ENCODE measurements at regions not wholly inside any gene's neighbourhood (a gene's known extent, or its start where the extent isn't known, plus 50 kb on each side); places are given as distances from the start of the nearest gene placed in this dataset.
"Not testable (repeated sequence)": the region's sequence is repeated elsewhere in the genome, so short reads cannot be mapped to it uniquely, and the experiment has no call there.

DNA sequence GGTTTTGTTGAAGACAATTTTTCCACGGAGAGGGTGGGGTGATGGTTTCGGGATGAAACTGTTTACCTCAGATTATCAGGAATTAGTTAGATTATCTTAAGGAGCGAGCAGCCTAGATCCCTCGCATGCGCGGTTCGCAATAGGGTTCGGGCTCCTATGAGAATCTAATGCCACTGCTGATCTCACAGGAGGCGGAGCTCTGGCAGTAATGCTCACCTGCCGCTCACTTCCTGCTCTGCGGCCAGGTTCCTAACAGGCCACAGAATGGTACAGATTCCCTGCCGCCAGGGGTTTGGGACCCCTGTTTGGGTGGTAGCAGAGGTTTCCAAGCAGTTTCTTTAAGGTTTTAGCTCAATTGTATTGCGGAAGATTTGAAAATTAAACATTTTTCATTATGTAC lies 439.8 kb upstream of the OR4E1 start:
- H3K27ac ChIP-seq: no peak overlapping the region
- no peak for TF ChIP-seq ZFX (IDR thresholded peaks at IDR 0.05)
- TF ChIP-seq, protein P1, sequence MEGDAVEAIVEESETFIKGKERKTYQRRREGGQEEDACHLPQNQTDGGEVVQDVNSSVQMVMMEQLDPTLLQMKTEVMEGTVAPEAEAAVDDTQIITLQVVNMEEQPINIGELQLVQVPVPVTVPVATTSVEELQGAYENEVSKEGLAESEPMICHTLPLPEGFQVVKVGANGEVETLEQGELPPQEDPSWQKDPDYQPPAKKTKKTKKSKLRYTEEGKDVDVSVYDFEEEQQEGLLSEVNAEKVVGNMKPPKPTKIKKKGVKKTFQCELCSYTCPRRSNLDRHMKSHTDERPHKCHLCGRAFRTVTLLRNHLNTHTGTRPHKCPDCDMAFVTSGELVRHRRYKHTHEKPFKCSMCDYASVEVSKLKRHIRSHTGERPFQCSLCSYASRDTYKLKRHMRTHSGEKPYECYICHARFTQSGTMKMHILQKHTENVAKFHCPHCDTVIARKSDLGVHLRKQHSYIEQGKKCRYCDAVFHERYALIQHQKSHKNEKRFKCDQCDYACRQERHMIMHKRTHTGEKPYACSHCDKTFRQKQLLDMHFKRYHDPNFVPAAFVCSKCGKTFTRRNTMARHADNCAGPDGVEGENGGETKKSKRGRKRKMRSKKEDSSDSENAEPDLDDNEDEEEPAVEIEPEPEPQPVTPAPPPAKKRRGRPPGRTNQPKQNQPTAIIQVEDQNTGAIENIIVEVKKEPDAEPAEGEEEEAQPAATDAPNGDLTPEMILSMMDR (conservative IDR thresholded peaks at IDR 0.05): no peak

- TF ChIP-seq ZFX (IDR thresholded peaks at IDR 0.05): no peak
- TF ChIP-seq, protein P1 (conservative IDR thresholded peaks at IDR 0.05): peak; percentile 74
- H3K27ac ChIP-seq: no peak overlapping the region
These were observed 438.4 kb upstream of the OR4E1 start for GRCh38 chr14:22112004-22112403.

DNA sequence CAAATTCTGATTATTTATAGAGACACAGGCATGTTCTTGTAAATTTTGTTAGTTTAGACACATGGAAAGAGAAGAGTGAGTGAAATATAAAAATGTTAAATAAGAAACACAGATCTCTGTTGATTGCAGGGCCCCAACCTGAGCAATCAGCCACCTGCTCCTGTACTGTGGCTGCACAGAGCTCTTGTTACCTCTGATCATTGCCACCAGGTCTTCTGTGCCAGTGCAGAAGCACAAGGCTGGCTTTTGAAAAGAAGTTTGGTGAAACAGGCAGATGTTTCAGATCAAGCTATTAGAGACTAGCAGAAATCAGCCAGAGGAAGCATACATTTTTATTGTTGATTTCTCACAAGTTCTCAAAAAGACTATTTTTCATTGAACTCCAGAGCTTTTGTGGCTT lies 434.1 kb upstream of the OR4E1 start:
- no peak for TF ChIP-seq ZFX (IDR thresholded peaks at IDR 0.05)
- TF ChIP-seq, protein P1 (conservative IDR thresholded peaks at IDR 0.05): no peak
- H3K27ac ChIP-seq: no peak overlapping the region

DNA sequence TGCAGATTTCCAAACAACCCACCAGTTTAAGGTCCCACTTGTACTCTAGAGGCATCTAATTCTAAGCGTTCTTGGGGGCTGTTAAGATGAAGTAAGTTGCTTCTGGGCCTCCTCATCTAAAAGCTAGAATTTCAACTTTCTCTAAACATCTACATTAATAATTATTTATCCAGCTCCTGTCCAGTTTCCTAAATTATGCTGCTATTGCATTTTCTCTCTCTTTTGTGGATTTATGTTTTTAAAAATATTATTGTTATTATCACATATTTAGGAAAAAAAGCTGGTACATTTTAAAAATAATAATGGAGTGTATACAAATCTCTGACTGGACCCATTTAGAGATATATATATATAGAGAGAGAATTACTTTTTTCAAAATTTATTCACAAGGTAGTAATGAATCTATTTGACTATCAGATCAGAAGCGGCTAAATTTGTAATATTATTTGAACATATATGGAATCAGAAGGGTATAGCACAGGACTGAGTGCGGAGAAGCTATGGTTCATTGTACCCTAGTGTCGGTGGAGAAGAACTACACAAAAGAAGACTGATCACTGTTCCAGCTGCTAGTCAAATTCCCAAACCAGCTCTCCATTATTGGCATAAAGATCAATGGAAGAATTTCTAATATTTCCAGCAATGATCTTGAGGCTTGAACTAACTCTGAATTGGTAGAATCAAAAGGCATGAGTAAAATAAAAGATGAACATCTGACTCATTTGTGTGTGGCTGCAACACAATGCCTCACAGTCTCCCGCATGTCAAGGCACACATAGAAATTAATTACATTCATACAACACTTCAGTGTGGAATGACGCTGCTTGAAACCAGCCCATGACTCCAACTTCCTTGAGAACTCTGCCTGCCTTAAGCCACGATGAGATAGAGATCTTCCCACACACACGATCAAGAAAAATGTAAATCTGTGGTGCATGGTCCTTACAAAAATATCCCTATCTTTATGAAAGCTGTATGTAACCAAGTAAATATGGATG lies 433.4 kb upstream of the OR4E1 start:
- H3K27ac ChIP-seq: no peak overlapping the region
- TF ChIP-seq, protein P1 (conservative IDR thresholded peaks at IDR 0.05): peak; percentile 12; the same call in 1 of the 2 replicates
- TF ChIP-seq ZFX (IDR thresholded peaks at IDR 0.05): no peak

DNA sequence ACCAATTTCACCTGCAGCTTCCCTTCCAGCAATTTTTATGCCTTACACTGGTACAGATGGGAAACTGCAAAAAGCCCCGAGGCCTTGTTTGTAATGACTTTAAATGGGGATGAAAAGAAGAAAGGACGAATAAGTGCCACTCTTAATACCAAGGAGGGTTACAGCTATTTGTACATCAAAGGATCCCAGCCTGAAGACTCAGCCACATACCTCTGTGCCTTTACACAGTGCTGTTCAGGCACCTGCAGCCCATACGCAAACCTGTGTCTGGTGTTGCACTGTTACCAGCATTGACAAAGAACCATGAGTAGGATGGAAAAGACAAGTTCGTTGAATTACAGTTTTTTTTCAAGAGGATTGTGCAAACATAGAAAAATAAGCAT lies 432.0 kb upstream of the OR4E1 start:
- TF ChIP-seq, protein P1 (conservative IDR thresholded peaks at IDR 0.05): no peak
- no peak for TF ChIP-seq ZFX (IDR thresholded peaks at IDR 0.05)
- no peak overlapping the region for H3K27ac ChIP-seq

DNA sequence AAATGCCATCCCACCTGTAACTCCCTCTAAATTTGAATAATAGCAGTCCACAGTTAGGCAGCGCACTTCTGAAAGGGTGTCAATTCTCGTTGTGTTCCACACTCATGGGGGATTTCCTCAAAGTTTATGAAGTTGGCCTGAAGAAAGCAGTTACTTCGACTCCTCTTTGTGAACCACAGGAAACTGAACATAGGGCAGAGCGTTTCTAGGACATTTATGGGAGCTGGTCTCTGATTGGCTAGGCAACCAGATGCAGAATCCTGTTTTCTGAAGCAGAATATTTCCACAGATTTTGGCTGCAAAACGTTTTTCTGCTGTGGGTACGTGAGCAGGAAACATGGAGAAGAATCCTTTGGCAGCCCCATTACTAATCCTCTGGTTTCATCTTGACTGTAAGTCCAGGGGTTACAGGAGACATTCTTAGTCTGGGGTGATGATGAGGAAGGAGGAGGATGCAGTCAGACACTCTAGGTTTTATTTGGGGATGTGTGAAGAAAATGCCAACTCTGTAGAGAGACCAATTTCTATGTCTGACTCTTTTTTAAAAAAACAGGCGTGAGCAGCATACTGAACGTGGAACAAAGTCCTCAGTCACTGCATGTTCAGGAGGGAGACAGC lies 431.5 kb upstream of the OR4E1 start:
- TF ChIP-seq, protein P1 (conservative IDR thresholded peaks at IDR 0.05): no peak
- no peak for TF ChIP-seq ZFX (IDR thresholded peaks at IDR 0.05)
- H3K27ac ChIP-seq: no peak overlapping the region

DNA sequence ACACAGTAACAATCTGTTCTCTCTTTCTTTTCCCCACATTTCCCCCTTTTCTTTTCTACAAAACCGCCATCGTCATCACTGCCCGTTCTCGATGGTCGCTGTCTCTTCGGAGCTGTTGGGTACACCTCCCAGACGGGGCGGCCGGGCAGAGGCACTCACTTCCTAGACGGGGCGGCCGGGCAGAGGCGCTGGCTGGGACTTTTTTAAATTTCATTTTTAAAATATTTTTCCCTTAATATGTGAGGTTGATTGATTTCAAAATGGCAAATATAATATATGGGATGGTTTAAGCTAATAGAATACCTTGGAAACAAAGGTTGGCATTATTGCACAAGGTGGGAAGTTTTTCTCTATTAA lies 427.1 kb upstream of the OR4E1 start:
- H3K27ac ChIP-seq: not testable (repeated sequence)

Data from C4-2B (cell line).